ENCODE measurements at regions not wholly inside any gene's neighbourhood (a gene's known extent, or its start where the extent isn't known, plus 50 kb on each side); places are given as distances from the start of the nearest gene placed in this dataset.

DNA sequence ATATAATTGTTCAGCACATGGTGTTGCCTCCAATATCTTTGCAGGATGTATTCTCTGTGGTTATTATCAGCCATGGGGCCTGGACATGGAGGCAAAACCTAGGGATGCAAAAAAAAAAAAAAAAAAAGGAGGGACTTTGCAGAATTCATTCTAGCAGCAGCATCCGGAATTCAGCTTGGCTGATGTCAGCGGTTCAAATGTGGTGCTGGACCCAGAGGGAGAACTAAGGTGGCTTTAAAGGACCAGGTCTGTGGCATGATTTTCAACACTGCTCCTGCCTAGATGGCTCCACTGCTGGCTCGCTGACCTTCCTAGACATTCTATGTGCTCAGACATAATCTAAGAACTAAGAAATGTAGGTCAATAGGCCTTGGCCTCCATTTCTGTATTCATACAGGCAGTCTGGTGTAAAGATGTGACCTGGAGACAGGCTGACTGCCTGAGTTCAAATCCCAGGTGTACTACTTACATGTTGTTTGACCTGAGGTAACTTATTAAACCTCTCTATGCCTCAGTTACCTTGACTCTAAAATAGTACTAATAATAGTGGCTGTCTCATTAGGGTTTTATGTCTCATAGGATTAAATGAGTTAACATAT lies 108.6 kb downstream of the PPM1A start:
- no peak overlapping the region for H3K9ac ChIP-seq (ENCODE audit: low read depth, low read length, poor library complexity, severe bottlenecking)
- H4K20me1 ChIP-seq (ENCODE audit: insufficient read depth, low read length, poor library complexity, severe bottlenecking) = no peaks in the 10 kb centered on the region
- TF ChIP-seq, protein P1, sequence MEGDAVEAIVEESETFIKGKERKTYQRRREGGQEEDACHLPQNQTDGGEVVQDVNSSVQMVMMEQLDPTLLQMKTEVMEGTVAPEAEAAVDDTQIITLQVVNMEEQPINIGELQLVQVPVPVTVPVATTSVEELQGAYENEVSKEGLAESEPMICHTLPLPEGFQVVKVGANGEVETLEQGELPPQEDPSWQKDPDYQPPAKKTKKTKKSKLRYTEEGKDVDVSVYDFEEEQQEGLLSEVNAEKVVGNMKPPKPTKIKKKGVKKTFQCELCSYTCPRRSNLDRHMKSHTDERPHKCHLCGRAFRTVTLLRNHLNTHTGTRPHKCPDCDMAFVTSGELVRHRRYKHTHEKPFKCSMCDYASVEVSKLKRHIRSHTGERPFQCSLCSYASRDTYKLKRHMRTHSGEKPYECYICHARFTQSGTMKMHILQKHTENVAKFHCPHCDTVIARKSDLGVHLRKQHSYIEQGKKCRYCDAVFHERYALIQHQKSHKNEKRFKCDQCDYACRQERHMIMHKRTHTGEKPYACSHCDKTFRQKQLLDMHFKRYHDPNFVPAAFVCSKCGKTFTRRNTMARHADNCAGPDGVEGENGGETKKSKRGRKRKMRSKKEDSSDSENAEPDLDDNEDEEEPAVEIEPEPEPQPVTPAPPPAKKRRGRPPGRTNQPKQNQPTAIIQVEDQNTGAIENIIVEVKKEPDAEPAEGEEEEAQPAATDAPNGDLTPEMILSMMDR (conservative IDR thresholded peaks at IDR 0.05; ENCODE audit: low read length) = no peak
- no peak for TF ChIP-seq EZH2phosphoT487 (IDR thresholded peaks at IDR 0.05; ENCODE audit: borderline replicate concordance)
- H3K36me3 ChIP-seq (ENCODE audit: insufficient read depth, low read length) = no peaks in the 10 kb centered on the region
- H3K4me3 ChIP-seq (ENCODE audit: low read length, poor library complexity, severe bottlenecking) = no peak overlapping the region
- H3K9me2 ChIP-seq (replicated peaks; ENCODE audit: low read depth, low read length) = no peaks in the 10 kb centered on the region
- H3K27me3 ChIP-seq (ENCODE audit: insufficient read depth, low read length, poor library complexity, severe bottlenecking) = no peaks in the 10 kb centered on the region
- no peaks in the 10 kb centered on the region for H3K79me2 ChIP-seq (ENCODE audit: insufficient read depth, low read length)
- H3F3A ChIP-seq (ENCODE audit: low read depth) = no peaks in the 10 kb centered on the region
- no peak overlapping the region for H2AFZ ChIP-seq (ENCODE audit: low read length)
- H3K9me3 ChIP-seq (ENCODE audit: insufficient read depth, low read depth, low read length) = no peaks in the 10 kb centered on the region
- H3K4me1 ChIP-seq (ENCODE audit: insufficient read depth, low read length, poor library complexity, severe bottlenecking) = no peaks in the 10 kb centered on the region
- no peak overlapping the region for H3K4me2 ChIP-seq (ENCODE audit: low read depth, low read length, poor library complexity, severe bottlenecking)

DNA sequence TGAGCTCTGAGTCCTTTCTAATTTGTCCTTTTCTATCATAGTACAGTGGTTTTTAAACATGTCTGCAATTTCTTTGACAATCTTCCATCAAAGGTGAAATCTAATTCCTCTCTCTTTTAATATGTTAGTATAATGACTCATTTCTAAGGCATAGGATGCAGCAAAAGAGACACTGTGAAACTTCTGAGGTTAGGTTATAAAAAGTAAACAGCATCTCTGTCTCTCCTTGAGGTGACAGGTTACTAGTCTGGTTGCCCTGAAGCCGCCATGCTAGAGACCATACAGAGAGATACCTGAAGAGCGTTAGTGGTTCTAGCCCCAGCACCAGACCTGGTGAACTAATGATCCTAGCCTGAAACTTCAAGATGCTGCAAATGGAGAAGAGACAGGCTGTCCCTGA lies 114.3 kb downstream of the PPM1A start:
- H3K4me2 ChIP-seq (ENCODE audit: low read depth, low read length, poor library complexity, severe bottlenecking) = no peak overlapping the region
- TF ChIP-seq, protein P1 (conservative IDR thresholded peaks at IDR 0.05; ENCODE audit: low read length) = no peak
- TF ChIP-seq EZH2phosphoT487 (IDR thresholded peaks at IDR 0.05; ENCODE audit: borderline replicate concordance) = no peak
- no peaks in the 10 kb centered on the region for H3K36me3 ChIP-seq (ENCODE audit: insufficient read depth, low read length)
- H4K20me1 ChIP-seq (ENCODE audit: insufficient read depth, low read length, poor library complexity, severe bottlenecking) = no peaks in the 10 kb centered on the region
- H3K79me2 ChIP-seq (ENCODE audit: insufficient read depth, low read length) = no peaks in the 10 kb centered on the region
- no peaks in the 10 kb centered on the region for H3K9me2 ChIP-seq (replicated peaks; ENCODE audit: low read depth, low read length)
- H3K9ac ChIP-seq (ENCODE audit: low read depth, low read length, poor library complexity, severe bottlenecking) = no peak overlapping the region
- no peaks in the 10 kb centered on the region for H3K4me1 ChIP-seq (ENCODE audit: insufficient read depth, low read length, poor library complexity, severe bottlenecking)
- H3F3A ChIP-seq (ENCODE audit: low read depth) = no peaks in the 10 kb centered on the region
- H3K4me3 ChIP-seq (ENCODE audit: low read length, poor library complexity, severe bottlenecking) = no peak overlapping the region
- H2AFZ ChIP-seq (ENCODE audit: low read length) = no peak overlapping the region
- no peaks in the 10 kb centered on the region for H3K27me3 ChIP-seq (ENCODE audit: insufficient read depth, low read length, poor library complexity, severe bottlenecking)
- H3K9me3 ChIP-seq (ENCODE audit: insufficient read depth, low read depth, low read length) = no peaks in the 10 kb centered on the region

DNA sequence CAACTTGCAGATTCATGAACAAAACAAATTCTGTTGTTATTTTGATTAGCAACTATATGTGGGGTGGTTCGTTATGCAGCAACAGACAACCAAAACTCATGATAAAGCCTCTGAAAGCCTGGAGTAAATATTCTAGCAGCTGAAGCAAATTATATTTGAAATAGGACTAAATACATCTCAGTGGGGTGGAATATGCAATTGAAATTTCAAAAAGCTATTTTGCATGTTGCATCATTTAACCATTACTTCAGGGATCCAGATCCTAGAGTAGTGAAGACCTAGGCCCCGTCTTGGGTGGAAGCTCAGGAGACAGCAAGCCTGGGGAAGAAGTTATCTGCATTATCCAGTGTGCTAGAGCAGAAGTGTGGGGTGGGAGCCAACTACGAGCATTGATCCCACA lies 114.7 kb downstream of the PPM1A start:
- Histone ChIP-seq H3F3A (ENCODE audit: low read depth) (no peaks in the 10 kb centered on the region), H3K4me3 (ENCODE audit: low read length, poor library complexity, severe bottlenecking) (no peak overlapping the region), H3K4me1 (ENCODE audit: insufficient read depth, low read length, poor library complexity, severe bottlenecking) (no peaks in the 10 kb centered on the region), H3K79me2 (ENCODE audit: insufficient read depth, low read length) (no peaks in the 10 kb centered on the region), H4K20me1 (ENCODE audit: insufficient read depth, low read length, poor library complexity, severe bottlenecking) (no peaks in the 10 kb centered on the region), H3K9me2 (replicated peaks; ENCODE audit: low read depth, low read length) (no peaks in the 10 kb centered on the region), H3K9ac (ENCODE audit: low read depth, low read length, poor library complexity, severe bottlenecking) (no peak overlapping the region), H2AFZ (ENCODE audit: low read length) (no peak overlapping the region), H3K9me3 (ENCODE audit: insufficient read depth, low read depth, low read length) (no peaks in the 10 kb centered on the region), H3K4me2 (ENCODE audit: low read depth, low read length, poor library complexity, severe bottlenecking) (no peak overlapping the region), H3K36me3 (ENCODE audit: insufficient read depth, low read length) (no peaks in the 10 kb centered on the region), H3K27me3 (ENCODE audit: insufficient read depth, low read length, poor library complexity, severe bottlenecking) (no peaks in the 10 kb centered on the region)
- TF ChIP-seq, protein P1 (conservative IDR thresholded peaks at IDR 0.05; ENCODE audit: low read length) = no peak
- TF ChIP-seq EZH2phosphoT487 (IDR thresholded peaks at IDR 0.05; ENCODE audit: borderline replicate concordance) = no peak

Measured in Loucy (cell line).